HCT116 (cell line): ENCODE measurements at regions not wholly inside any gene's neighbourhood (a gene's known extent, or its start where the extent isn't known, plus 50 kb on each side); places are given as distances from the start of the nearest gene placed in this dataset.
A peak's percentile ranks its signal among the peaks of the same experiment; 100 is the strongest.

ENCODE experiments used
- ATAC-seq: fragments of 200-7000 bp; cut with Tn5 transposase; 2 replicates; pipeline ENCODE4 v1.9.1; 2020; ENCODE audit warnings: mild to moderate bottlenecking, moderate library complexity
- BruUV-seq: library from RNA; stranded (reverse); fragments of 400-500 nt; replicated peaks from 2 replicates; lab custom pipeline; 2021; lab: Mats Ljungman, UMichigan
- CTCF ChIA-PET: fragments of 300-600 bp; sonication (Branson Sonifier 250); formaldehyde crosslinking; loops from one replicate; lab custom pipeline; 2021; ENCODE audit warnings: antibody characterized with exemption; lab: Charles Lee
- POLR2A ChIA-PET: fragments of 300-600, 350-600 bp; sonication (Branson Sonifier 250); formaldehyde crosslinking; loops from one replicate; lab custom pipeline; 2021; ENCODE audit warnings: antibody characterized with exemption; lab: Charles Lee
- RAD21 ChIA-PET, 2 experiments: fragments of 300-600 bp; sonication (Branson Sonifier 250); formaldehyde crosslinking; loops; one replicate each; lab custom pipeline; 2023; ENCODE audit warnings: low total read pairs in 2 of 2; ENCODE audit not compliant: uncharacterized antibody in 2 of 2, unreplicated experiment in 2 of 2, low non-redundant PET in 1 of 2; lab: Charles Lee
- DNase-seq: peaks from one replicate; pipeline ENCODE4 v3.0.0-alpha.2; 2010; ENCODE audit warnings: low read depth, low spot score
- H2AFZ ChIP-seq: fragments of 200-600 bp; shearing (Covaris generic), sonication (generic); 2 replicates; pipeline ENCODE4 v1.6.1; 2017; ENCODE audit warnings: low read depth, mixed run types, mixed read lengths, antibody characterized with exemption, low read length; ENCODE audit not compliant: poor library complexity, severe bottlenecking
- H3K27ac ChIP-seq: 2 replicates; pipeline ENCODE4 v1.5.1; 2012; ENCODE audit warnings: low read depth, low read length
- H3K27me3 ChIP-seq: fragments of 200-600 bp; sonication (generic); 2 replicates; pipeline ENCODE4 v1.6.1; 2016; ENCODE audit warnings: mixed run types, low read length, mixed read lengths; ENCODE audit not compliant: insufficient read depth
- H3K36me3 ChIP-seq, 2 experiments: fragments of 200-500 bp in 1 of 2; fragments of 200-600 bp in 1 of 2; sonication (Bioruptor generic) in 1 of 2; sonication (generic) in 1 of 2; 2 replicates each; pipeline versions ENCODE4 v1.5.1 to v1.6.1; 2014 to 2016; ENCODE audit warnings: low read length in 2 of 2, inconsistent platforms in 1 of 2, mixed read lengths in 1 of 2, mixed run types in 1 of 2; ENCODE audit not compliant: insufficient read depth in 2 of 2, control insufficient read depth in 1 of 2
- H3K4me1 ChIP-seq, 2 experiments: fragments of 200-600 bp in 1 of 2; sonication (generic) in 1 of 2; 2 replicates each; pipeline versions ENCODE4 v1.5.1 to v1.6.1; 2012 to 2017; ENCODE audit warnings: low read length in 2 of 2, inconsistent platforms in 1 of 2, mild to moderate bottlenecking in 1 of 2, mixed read lengths in 1 of 2, mixed run types in 1 of 2, moderate library complexity in 1 of 2; ENCODE audit not compliant: insufficient read depth in 2 of 2, control insufficient read depth in 1 of 2
- H3K4me2 ChIP-seq: fragments of 200-600 bp; sonication (generic); 2 replicates; pipeline ENCODE4 v1.6.1; 2017; ENCODE audit warnings: mixed run types, low read length, mixed read lengths
- H3K4me3 ChIP-seq, 2 experiments: fragments of 200-600 bp in 1 of 2; sonication (generic) in 1 of 2; replicated peaks in 1 of 2; 2 replicates each; pipeline ENCODE4 v1.5.1; 2011 to 2016; ENCODE audit warnings: low read length in 2 of 2, control low read depth in 1 of 2, low read depth in 1 of 2, mild to moderate bottlenecking in 1 of 2, mixed read lengths in 1 of 2, mixed run types in 1 of 2
- H3K79me2 ChIP-seq: fragments of 200-600 bp; sonication (generic); 2 replicates; pipeline ENCODE4 v1.6.1; 2017; ENCODE audit warnings: mild to moderate bottlenecking, mixed run types, low read length, moderate library complexity, mixed read lengths; ENCODE audit not compliant: insufficient read depth
- H3K9ac ChIP-seq: fragments of 200-600 bp; sonication (generic); 2 replicates; pipeline ENCODE4 v1.6.1; 2016; ENCODE audit warnings: low read length, mixed read lengths
- H3K9me2 ChIP-seq: fragments of 200-600 bp; sonication (generic), shearing (Covaris generic); 2 replicates; pipeline ENCODE4 v1.6.1; 2017; ENCODE audit warnings: mixed run types, mild to moderate bottlenecking, moderate library complexity; ENCODE audit not compliant: insufficient read depth
- H3K9me3 ChIP-seq, 2 experiments: fragments of 200-500 bp in 1 of 2; fragments of 200-600 bp in 1 of 2; sonication (Bioruptor generic) in 1 of 2; sonication (generic) in 1 of 2; 2 replicates each; pipeline ENCODE4 v1.6.1; 2014 to 2017; ENCODE audit warnings: low read length in 2 of 2, mixed read lengths in 2 of 2, inconsistent platforms in 1 of 2, low read depth in 1 of 2, mild to moderate bottlenecking in 1 of 2, mixed run types in 1 of 2, moderate library complexity in 1 of 2; ENCODE audit not compliant: control insufficient read depth in 1 of 2, insufficient read depth in 1 of 2
- H4K20me1 ChIP-seq: fragments of 200-600 bp; sonication (generic), shearing (Covaris generic); 2 replicates; pipeline ENCODE4 v1.6.1; 2017; ENCODE audit warnings: mixed run types, mild to moderate bottlenecking, moderate library complexity; ENCODE audit not compliant: insufficient read depth
- CEBPB ChIP-seq: IDR thresholded peaks from 2 replicates; pipeline ENCODE4 v1.6.1; 2012; ENCODE audit warnings: low read depth
- FOSL1 ChIP-seq: IDR thresholded peaks from 2 replicates; pipeline ENCODE4 v1.6.1; 2012; ENCODE audit warnings: low read depth
- REST ChIP-seq: IDR thresholded peaks from 2 replicates; pipeline ENCODE4 v1.6.1; 2012; ENCODE audit warnings: low read depth
- SRF ChIP-seq: IDR thresholded peaks from 2 replicates; pipeline ENCODE4 v1.6.1; 2012; ENCODE audit warnings: low read depth
- TCF7L2 ChIP-seq: IDR thresholded peaks from 2 replicates; pipeline ENCODE4 v1.7.0; 2011; ENCODE audit warnings: borderline replicate concordance, inconsistent platforms; ENCODE audit not compliant: insufficient read depth, insufficient read length; ENCODE audit errors: extremely low read depth
- YY1 ChIP-seq: IDR thresholded peaks from 2 replicates; pipeline ENCODE4 v1.6.1; 2011; ENCODE audit warnings: low read length, low read depth, moderate library complexity, mild to moderate bottlenecking; ENCODE audit not compliant: insufficient replicate concordance; ENCODE audit errors: extremely low read depth
- ZBTB33 ChIP-seq: IDR thresholded peaks from 2 replicates; pipeline ENCODE4 v1.6.1; 2011; ENCODE audit warnings: mild to moderate bottlenecking, low read length, moderate library complexity; ENCODE audit not compliant: insufficient replicate concordance; ENCODE audit errors: extremely low read depth
- ZFX ChIP-seq: fragments of 450-650 bp; IDR thresholded peaks from 2 replicates; pipeline ENCODE4 v1.6.1; 2017
- ZNF274 ChIP-seq: fragments of 200-500 bp; sonication (Bioruptor generic); IDR thresholded peaks from 2 replicates; pipeline ENCODE4 v1.6.1; 2014; ENCODE audit warnings: mild to moderate bottlenecking, low read depth, low read length, inconsistent platforms
- intact Hi-C: fragments of 100-400 bp; cut with micrococcal nuclease; formaldehyde crosslinking; loops from 2 replicates; pipeline ENCODE4 v1.10.0; 2022
- TF ChIP-seq, protein P1 (sequence below): IDR thresholded peaks from 2 replicates; pipeline ENCODE4 v1.6.1; 2012

GRCh38 chr9:21744320-21744719, 58.1 kb upstream of the MTAP start:
- RAD21 ChIA-PET = no interaction called here
- DNase-seq (no peak), ATAC-seq (no peak)
- Histone ChIP-seq H3K4me2 (no peak overlapping the region), H3K36me3 (no peaks in the 10 kb centered on the region), H3K4me3 (no peak overlapping the region), H3K9me3 (no peaks in the 10 kb centered on the region), H3K9ac (no peak overlapping the region), H2AFZ (no peak overlapping the region), H3K9me2 (no peaks in the 10 kb centered on the region), H4K20me1 (no peaks in the 10 kb centered on the region), H3K79me2 (no peaks in the 10 kb centered on the region), H3K27ac (no peak overlapping the region), H3K27me3 (no peaks in the 10 kb centered on the region), H3K4me1 (peaks cover 23 to 26% of the 10 kb centered on the region in 2 experiments; a peak in 2 of 4 replicates)
- TF ChIP-seq ZNF274 (no peak), REST (no peak), SRF (no peak)
- no TSS peak for BruUV-seq
- intact Hi-C loops = no loop called here
- CTCF ChIA-PET = no interaction called here
- POLR2A ChIA-PET = no interaction called here

GRCh38 chr9:21744841-21745240, 57.6 kb upstream of the MTAP start:
- Histone ChIP-seq H3K79me2 (no peaks in the 10 kb centered on the region), H3K27ac (0 out of 2 replicates have a peak overlapping the region, but pooled peaks have one; percentile 15), H4K20me1 (no peaks in the 10 kb centered on the region), H2AFZ (no peak overlapping the region), H3K4me3 (no peak overlapping the region), H3K36me3 (no peaks in the 10 kb centered on the region), H3K4me1 (peaks cover 23 to 26% of the 10 kb centered on the region in 2 experiments; a peak in 2 of 4 replicates), H3K4me2 (no peak overlapping the region), H3K9me2 (no peaks in the 10 kb centered on the region), H3K27me3 (no peaks in the 10 kb centered on the region), H3K9ac (no peak overlapping the region), H3K9me3 (no peaks in the 10 kb centered on the region)
- ATAC-seq = no peak
- no peak for DNase-seq
- RAD21 ChIA-PET = no interaction called here
- POLR2A ChIA-PET = no interaction called here
- TF ChIP-seq YY1 (no peak), ZBTB33 (no peak), ZNF274 (no peak), FOSL1 (no peak), ZFX (no peak), CEBPB (no peak), TCF7L2 (no peak)
- TF ChIP-seq, protein P1, sequence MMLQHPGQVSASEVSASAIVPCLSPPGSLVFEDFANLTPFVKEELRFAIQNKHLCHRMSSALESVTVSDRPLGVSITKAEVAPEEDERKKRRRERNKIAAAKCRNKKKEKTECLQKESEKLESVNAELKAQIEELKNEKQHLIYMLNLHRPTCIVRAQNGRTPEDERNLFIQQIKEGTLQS = no peak
- CTCF ChIA-PET = no interaction called here
- BruUV-seq = no TSS peak
- intact Hi-C loops = no loop called here
